Activated CD8-positive, alpha-beta memory T cell treated with anti-CD3 and anti-CD28 coated beads, Interleukin-2, amount 50 U/mL, for 1 hour (primary cell): ENCODE measurements at regions not wholly inside any gene's neighbourhood (a gene's known extent, or its start where the extent isn't known, plus 50 kb on each side); places are given as distances from the start of the nearest gene placed in this dataset.

Experiments
- DNase-seq: peaks from one replicate; pipeline ENCODE4 v3.0.0-alpha.2; 2020; ENCODE audit errors: extremely low read depth

DNA sequence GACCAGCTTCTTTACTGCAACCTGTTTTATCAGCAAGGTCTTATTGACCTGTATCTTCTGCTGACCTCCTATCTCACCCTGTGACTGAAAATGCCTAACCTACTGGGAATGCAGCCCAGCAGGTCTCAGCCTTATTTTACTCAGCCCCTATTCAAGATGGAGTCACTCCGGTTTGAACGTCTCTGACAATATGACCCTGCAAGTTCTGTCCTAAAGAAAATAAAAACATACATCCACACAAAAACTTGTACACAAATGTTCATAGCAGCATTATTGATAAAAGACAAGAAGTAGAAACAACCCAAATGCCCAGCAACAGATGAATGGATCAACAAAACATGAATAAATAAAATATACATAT, 59.5 kb upstream of the FAM9C start:
- no peak for DNase-seq

DNA sequence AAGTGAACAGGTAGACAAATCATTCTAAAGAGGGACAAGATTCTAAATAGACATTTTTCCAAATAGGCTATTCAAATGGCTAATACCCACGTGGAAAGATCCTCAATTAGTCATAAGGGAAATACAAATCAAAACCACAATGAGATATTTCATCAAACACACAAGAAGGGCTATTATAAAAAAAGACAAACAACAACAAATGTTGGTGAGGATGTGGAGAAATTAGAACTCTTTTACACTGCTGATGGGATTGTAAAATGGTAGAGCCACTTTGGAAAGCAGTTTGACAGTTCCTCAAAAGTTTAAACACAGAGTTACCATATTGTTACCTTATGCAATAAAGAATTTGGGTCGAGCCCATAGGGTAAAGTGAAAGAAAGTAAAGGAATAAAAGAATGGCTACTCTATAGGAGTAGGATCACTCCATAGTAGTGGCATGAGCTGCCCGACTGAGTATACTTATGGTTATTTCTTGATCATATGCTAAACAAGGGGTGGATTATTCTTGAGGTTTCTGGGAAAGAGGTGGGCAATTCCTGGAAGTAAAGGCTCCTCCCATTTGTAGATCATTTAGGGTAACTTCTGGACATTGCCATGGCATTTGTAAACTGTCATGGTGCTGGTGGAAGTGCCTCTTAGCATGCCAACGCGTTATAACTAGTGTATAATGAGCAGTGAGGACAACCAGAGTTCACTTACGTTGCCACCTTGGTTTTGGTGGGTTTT, 58.9 kb upstream of the FAM9C start:
- no peak for DNase-seq

GRCh38 chrX:13102636-13103035, 58.2 kb upstream of the FAM9C start:
- no peak for DNase-seq

DNA sequence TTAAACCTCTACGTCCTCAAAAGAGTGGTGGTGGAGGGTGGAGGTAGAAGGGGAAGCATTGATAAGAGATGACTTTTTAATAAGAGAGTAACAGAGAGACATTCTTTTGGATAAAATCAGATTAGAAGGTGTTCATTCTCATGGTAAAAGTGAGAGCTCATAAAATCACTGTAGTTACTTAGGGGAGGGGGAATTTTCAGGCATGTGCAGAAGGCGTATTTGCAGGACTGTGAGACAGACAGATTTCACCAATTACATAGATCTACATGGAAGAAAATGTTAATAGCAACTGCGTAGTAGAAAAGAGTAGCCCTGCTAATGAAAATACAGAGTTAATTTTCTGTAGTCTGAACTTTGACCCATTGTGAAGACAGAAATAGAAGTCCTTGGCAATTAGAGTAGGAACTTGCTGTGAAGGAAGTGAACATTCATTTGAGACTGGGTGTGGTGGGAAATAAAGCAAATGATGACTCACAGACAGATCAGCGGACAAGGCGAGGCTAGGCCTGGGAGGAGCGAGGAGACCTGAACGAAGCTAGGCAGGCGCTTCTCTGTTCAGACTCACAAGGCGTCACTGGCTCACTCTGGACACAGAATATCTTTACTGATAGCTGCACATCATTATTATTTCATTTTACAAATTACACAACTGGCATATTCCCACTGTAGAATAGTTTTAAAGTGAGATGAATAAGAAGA, 57.2 kb upstream of the FAM9C start:
- DNase-seq: no peak

DNA sequence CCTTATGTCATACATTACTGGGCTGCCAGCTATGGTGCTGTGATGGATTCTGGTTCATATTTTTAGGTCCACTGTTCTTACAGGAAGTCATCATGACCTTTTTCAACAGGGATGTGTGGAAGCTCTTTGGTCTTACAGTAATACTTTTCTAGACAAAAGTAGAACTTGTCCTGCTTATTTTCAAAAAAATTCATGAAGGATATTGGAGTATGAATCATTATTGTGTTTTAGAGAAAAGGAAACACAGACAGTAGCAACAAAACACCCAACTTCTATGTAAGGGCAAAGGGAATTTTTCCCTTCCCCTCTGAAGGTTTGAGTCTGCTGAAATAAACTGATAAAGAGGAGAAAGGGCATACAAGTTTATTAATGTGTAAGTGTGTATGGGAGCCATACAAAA, 54.7 kb upstream of the FAM9C start:
- no peak for DNase-seq

DNA sequence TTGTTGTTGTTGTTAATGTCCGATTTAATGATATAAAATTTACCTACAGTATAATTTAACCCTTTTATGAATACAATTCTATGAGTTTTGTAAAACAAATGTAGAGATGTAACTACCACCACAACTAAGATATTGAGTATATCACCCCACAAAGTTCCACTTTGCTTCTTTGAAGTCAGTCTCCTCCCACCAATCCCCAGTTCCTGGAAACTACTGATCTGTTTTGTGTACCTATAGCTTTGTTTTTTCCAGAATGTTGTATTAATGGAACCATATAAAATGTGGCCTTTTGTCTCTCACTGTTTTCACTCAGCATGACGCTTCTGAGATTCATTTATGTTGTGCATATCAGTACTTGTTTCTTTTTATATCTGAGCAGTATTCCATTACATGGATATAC, 52.3 kb upstream of the FAM9C start:
- no peak for DNase-seq

- no peak for DNase-seq
Measured at GRCh38 chrX:13094828-13095341, 50.5 kb upstream of the FAM9C start.

DNA sequence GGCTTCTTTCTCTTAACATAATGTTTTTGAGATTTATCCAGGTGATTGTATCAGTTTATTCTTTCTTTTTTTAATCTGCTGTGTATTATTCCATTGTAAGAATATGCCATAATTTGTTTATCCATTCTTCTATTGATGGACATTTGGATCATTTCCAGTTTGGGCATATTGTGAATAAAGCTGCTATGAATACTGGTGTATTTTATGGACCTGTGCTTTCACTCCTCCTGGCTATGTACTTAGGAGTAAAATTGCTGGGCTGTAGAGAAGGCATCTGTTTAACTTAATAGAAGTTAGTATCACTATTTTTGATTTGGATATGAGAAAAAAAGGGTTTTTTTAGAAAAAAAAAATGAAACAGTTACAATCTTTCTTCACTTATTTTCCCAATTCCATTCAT, 50.0 kb upstream of the FAM9C start:
- no peak for DNase-seq
